HG03354 (cell line): ENCODE measurements at regions not wholly inside any gene's neighbourhood (a gene's known extent, or its start where the extent isn't known, plus 50 kb on each side); places are given as distances from the start of the nearest gene placed in this dataset.
"Not testable (repeated sequence)": the region's sequence is repeated elsewhere in the genome, so short reads cannot be mapped to it uniquely, and the experiment has no call there.

Experiments
- ATAC-seq: cut with Tn5 transposase; IDR thresholded peaks from one replicate; pipeline ENCODE4 v1.9.1; 2021; ENCODE audit warnings: mild to moderate bottlenecking; ENCODE audit not compliant: unreplicated experiment, poor library complexity, severe bottlenecking

DNA sequence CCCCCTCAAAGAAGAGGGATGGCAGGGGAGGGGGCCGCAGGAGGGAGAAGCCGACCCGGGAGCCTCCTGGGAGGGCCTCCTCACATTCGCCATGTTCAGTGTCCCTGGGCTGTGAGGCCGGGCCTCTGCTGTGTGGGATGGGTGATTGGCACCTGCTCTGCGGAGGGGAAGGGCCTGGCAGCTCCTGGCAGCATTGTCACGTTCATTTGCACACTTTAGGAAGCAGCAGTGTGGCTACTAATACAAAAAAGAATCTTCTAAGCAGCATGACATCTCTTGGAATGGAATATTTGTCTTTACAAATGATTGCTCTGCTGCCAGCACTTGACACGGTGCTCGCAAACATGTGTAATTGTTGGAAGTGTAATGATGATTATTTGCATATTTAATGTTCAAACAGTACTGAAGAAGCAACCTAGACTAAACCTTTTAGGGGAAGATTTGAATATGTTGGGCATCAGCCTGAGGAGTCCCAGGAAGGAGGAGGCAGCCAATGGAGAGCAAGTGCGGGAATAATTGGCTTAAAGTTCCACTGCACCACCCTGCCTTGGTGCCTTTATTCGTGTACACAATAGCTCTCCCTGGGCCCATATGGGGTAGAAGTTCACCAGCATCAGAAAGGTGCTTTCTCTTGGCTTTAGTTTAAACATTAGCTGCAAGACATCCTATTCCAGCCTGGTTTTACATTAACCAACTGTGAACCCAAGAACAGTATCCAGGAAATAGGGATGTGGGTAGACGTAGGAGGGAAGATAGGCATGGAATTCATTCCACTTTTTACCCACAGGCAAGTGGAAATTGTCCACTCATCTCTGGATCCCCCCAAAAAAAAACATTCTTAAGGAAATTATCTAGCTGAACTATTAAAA, 404.9 kb downstream of the TMEM182 start:
- no peak for ATAC-seq

DNA sequence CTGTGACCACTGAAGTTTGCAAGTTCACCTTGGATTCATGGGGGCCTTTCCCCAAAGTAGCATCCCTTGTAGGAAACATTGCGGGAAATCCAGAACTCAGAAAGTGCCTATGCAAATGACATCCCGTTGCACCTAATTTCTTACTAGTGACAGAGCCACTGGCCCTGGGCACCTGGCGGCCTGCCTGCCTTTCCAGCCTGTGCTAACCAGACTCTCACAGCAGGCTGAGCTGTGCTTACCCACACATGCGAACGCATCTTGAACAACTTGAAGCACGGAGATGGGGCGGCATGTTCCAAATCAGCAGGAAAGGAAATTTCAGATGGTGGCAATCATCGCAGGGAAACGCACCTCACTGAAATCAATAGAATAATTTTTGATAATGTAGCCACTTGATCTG, 405.8 kb downstream of the TMEM182 start:
- no peak for ATAC-seq

DNA sequence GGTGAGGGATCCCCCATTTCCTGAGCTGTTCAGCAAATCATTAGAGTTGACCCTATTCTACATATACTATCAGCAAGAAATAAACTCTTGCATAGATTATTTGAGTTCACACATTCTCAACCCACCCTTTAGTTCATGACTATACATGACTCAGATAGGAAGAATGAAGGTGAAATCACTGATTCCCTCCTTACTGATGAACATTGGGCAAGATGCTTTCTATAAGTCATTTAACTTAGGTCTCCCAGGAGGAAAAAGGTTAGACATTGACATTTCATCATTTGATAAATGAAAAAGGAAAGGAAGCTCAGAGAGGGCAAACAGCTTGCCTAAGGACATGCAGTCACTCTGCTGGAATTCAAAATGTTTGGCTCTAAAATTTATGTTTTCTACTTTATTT, 408.0 kb downstream of the TMEM182 start:
- no peak for ATAC-seq

DNA sequence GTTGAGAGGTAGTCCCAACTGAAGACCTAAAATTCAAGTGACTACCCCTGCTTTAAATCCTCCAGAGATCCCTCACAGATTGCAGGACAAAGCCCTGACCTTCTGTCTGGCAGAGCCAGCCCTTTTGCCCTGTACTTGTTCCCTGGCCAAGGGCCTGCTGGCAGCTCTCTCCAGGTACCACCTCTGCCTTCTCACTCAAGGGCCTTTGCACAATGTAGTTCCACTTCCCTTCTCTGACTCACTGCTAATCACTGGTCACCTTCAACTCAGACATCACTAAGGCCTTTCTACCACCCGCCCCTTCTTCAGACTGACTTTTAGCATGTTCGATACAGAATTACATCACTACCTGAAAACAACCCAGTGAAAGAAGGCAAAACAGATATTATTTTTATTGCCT, 411.0 kb downstream of the TMEM182 start:
- ATAC-seq: no peak

DNA sequence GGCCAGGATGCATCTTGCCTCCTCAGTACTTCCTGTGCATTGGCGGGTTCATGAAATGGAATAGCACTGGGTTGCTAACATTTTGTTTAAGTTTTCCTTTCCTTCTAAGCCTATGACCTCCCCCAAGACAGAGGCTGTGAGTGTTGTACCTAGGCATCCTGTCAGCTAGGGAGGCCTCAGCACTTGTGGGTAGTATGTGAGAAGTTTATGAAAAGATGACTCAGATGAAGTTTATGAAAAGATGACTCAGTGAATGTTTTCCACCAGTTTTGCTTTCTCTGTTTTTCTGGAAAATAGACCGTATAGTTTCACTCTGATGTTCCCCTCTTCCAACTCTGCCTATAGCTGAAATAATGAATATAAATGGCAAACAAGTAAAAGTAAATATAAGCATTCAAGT, 412.9 kb downstream of the TMEM182 start:
- no peak for ATAC-seq

DNA sequence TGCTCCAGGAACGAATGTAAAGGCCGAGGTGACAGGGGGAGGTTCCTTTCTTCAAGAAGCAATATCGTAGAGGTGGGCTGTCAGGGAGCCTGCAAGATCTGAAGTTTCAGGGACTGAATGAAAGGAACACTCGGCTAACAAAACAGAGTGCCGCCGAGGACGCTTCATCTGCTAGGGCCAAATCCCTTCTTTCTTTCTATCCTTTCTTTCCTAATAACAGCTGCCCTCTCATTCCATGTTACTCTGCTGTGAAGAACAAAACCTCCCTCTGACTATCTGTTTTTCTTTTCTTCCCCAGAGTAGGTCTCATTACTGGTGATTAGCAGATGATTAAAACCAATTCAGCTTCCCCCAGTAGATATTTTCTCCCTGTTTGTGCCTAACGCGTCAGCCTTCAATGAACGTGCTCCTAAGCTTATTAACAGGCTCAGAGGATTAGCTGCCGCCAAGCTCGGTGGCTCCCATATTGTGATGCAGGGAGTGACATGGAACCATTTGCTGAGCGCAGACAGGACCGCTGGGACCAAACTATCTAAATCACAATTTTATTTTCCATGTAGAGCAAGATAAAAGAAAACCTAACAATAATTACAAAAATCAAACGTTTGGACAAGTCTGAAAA, 414.6 kb downstream of the TMEM182 start:
- ATAC-seq: no peak

DNA sequence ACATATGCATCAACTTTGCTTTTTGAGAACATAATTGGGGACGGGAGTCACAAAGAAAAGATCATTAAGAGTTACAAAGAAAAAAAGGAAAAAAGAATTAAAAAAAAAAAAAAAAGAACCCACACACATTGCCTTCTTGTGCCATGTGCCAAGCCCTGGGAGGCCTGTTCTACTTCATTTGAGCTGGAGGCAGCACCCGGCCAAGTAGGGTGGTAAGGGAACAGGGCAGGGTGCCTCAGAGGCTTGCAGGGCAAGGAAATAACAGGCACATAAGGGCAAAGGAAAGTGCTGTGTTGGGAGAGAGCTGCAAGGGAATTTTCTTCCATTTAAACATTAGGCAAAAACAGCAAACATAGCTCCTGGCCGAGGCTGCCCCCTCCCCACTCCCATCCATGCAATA, 418.0 kb downstream of the TMEM182 start:
- no peak for ATAC-seq

DNA sequence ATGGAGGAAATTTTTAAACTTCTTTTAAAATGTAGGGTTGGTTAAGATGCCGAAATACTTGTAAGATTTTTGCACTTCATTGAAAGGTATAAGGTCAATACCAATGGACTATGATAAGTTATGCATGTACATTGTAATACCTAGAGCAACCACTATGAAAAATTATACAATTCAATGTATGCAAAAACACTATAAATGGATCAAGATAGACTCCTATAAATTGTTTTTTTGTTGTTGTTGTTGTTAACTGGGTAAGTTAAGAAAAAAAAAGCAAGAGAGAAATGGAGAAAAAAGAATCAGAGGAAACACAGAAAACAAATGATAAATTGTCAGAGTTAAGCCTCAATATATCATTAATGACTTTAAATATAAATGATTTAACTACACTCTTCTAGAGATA, 421.2 kb downstream of the TMEM182 start:
- ATAC-seq: no peak

DNA sequence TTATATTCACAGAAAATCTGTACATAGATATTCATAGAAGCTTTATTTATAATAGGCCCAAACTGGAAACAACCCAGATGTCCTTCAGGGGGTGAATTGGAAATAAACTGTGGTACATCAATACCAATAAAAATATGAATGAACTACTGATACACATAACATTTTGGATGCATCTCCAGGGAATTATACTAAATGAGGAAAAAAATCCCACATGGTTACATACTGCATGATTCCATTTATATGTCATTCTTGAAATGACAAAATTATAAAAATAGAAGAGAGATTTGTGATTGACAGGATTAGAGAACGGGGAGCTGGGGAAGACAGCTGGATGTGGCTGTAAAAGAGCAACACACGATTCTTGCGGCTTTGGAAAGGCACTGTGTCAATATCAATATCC, 435.0 kb downstream of the TMEM182 start:
- ATAC-seq: no peak

DNA sequence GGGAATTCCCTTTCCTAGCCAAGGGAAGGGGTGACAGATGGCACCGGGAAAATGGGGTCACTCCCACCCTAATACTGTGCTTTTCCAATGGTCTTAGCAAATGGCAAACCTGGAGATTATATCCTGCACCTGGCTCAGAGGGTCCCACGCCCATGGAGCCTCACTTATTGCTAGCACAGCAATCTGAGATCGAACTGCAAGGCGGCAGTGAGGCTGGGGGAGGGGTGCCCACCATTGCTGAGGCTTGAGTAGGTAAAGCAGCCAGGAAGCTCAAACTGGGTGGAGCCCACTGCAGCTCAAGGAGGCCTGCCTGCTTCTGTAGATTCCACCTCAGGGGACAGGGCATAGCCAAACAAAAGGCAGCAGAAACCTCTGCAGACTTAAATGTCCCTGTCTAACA, 438.9 kb downstream of the TMEM182 start:
- not testable (repeated sequence) for ATAC-seq

DNA sequence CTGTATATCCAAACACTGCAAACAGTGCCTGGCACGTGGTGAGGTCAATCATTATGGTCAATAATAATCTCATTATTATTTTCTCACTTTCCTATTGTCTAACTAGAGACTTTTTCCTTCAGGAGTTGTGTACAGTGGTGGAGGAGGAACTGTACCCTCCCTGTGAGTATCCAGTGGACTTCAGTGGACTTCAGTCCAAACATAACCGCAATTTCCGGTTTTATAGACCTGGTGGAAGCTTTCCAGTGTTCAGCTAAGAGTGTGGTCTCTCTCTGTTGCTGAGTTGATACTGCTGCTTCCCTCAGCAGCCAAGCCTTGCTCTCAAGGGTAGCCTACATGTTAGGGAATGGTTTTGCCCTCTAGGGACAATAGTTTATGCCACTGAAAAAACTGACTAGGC, 447.1 kb downstream of the TMEM182 start:
- no peak for ATAC-seq

DNA sequence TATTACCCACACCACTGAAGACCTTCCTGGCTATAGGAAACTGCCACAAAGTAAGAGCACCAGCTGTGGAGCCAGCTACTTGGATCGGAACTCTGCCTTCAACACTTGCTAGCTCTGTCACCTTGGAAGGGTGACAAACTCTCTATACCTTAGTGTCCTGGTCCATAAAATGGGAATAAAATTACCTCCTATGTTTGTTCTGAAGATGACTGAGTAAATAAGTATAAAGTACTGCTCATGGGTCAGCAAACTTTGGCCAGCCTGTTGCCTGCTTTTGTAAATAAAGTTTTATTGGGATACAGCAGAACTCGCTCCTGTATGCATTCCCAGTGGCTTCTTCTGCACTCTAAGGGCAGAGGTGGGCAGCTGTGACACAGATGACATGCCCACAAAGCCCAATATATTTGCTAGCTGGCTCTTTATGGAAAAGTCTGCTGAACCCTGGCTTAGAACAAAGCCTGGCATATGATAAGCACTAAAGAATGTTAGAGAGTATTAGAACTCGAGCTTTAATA, 451.3 kb downstream of the TMEM182 start:
- no peak for ATAC-seq

DNA sequence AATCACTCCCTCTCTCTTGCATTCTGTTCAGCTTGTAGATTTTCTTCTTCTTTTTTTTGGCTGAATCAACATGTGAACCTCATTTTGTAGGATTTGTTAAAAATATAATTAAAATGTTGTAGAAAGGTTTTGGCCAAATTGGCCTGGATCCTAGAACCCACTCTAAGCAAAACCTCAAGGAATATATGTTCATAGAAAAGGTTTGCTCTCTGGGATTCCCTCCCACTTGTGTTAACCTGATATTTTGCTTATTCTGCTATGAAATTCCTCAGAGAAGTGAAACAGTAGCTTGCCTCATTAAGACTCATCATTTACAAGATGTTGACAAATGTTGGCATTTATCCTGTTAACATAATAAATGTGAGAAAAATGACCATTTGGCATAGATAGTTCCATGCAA, 456.7 kb downstream of the TMEM182 start:
- no peak for ATAC-seq

DNA sequence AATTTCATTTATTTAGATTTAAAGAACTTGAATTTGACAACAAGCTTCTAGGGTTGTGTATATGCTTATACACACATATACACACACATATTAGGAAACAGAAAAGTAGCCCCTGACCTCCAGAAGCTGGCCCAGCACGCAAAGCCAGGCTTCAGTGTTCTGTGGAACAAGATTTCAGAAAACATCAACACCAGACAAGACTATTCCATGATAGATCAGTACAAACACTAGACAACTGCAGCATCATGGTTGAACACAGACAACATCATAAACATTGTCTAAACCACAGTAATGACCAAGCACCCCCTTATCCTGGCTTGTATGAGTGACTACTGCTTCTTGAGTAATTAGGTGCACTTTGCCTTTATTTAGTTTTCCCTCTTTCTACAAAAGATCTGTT, 457.6 kb downstream of the TMEM182 start:
- ATAC-seq: no peak

DNA sequence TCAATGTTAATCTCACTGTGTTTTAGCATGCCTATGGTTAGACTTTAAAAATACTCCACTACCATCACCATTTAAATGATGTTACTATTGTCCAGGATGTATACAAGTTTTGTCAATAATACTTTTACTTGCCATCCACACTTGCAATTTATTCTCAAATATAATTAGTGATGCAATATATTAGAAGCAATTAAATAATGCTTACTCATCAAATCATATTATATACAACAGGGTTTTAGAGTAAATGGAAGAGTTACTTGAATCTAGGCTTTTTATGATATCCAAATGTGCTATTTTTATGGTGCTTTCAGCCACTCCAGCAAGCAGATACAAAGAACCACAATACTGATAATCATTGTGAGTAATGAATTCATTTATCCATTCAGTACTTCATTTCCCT, 461.1 kb downstream of the TMEM182 start:
- ATAC-seq: no peak

DNA sequence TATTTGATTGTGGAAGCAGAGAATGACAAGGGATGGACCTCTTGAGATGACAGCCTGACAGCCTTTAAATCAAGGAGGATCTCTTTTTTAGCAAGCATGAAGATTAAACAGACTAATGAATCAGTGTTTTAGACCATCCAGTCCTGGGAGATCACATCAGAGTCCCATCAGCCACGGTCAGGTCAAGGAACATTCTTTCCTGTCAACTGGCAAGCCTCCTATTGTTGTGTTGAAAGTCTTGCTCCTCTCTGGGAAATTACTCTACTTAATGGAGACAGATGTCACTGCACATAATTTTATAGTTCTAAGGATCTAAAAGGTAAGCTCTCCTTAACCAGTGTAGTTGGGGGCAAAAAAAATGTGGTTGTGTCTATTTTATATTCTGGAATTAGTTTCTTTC, 469.0 kb downstream of the TMEM182 start:
- no peak for ATAC-seq

DNA sequence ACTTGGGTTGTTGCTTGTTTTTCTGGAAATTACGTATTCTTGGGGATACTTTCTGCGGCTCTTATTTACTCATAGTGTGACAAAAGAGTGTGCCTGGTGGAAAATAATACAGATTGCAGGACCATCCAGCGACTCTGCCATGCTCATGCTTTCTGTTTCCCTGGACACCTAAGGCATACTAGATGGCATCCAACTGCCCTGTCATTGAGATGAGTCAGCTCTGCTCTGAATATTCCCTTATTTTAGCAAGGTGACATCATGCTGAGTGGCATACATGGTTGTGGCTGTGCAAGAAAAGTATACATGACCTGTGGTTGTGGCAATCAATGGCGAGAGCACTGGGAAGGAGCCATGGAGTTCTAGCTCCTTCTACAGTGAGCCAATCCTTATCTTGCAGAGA, 471.0 kb downstream of the TMEM182 start:
- ATAC-seq: no peak

DNA sequence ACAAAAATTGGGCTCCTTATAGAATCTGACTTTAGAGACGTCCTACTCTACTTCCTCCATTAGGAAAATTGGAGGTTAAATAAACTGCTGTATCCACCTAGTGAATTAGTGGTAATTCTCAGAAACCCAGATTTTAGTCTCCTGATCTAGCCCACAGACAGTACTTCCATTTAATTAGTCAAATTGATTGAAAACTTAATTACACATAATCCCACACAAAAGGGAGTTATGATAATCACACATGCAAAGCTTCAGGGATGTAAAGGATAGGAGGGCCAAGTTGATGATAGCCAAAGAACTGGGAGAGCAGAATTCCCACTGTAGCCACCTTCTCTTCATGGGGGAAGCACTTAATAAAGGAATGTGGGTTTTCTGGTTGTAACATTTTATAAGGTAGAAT, 471.9 kb downstream of the TMEM182 start:
- ATAC-seq: no peak

DNA sequence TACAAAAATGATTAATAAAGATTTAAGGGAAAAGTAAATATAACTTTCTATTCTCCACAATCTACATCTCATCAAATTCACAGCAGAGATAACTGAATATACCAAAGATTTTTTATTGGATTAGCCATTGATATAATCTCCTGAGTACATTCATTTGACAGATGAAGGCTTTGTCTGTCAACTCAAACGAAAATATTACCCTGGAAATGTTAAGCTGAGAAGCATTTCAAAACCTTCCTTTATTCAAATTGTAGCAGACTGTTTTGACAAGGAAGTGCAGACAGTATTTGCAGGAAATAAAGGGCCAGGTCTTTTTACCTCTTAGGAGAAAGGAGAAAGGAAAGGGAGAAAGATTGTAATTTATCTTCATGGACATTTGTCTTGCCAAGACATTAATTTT, 473.5 kb downstream of the TMEM182 start:
- no peak for ATAC-seq

DNA sequence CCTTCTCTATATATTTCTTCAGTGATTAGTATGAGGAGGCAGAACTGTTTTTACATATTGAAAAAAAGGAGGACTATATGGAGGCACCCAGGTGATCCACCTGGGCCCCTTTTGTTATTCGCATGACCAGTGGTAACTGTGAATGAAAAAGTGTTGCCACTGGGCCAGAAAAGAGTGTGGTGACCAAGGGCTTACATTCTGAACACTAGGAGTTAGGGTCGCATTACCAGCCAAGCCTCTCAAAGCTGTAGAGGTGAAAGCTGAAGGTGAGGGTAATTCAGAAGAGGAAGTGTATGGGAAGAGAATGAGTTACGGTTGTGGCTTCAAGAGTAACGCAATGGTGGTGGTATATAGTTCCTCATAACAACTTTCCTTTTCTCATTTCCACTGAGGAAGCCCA, 487.6 kb downstream of the TMEM182 start:
- ATAC-seq: no peak

DNA sequence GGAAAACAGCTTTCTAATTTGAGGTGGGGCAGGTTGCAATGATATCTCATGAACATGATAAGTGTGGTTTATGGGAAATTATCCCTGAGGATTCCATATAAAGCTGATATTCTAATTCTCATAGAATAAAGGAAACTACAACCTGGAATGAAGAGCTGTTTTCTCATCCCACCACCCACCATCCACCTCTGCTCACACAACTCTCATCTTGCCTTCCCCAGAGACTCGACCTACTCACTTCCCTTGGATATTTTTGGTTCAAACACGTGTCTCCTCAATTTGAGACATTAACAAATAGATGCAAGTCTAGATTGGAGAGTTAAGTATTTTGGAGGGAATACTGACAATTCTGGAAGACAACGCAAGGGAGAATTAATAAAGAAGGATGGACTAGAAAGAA, 490.9 kb downstream of the TMEM182 start:
- no peak for ATAC-seq
